ENCODE measurements at regions not wholly inside any gene's neighbourhood (a gene's known extent, or its start where the extent isn't known, plus 50 kb on each side); places are given as distances from the start of the nearest gene placed in this dataset.

GRCh38 chr12:66822961-66823360, 144.1 kb upstream of the GRIP1 start:
- no peak for TF ChIP-seq EZH2 (IDR thresholded peaks at IDR 0.05; ENCODE audit: low read length)
- TF ChIP-seq, protein P1, sequence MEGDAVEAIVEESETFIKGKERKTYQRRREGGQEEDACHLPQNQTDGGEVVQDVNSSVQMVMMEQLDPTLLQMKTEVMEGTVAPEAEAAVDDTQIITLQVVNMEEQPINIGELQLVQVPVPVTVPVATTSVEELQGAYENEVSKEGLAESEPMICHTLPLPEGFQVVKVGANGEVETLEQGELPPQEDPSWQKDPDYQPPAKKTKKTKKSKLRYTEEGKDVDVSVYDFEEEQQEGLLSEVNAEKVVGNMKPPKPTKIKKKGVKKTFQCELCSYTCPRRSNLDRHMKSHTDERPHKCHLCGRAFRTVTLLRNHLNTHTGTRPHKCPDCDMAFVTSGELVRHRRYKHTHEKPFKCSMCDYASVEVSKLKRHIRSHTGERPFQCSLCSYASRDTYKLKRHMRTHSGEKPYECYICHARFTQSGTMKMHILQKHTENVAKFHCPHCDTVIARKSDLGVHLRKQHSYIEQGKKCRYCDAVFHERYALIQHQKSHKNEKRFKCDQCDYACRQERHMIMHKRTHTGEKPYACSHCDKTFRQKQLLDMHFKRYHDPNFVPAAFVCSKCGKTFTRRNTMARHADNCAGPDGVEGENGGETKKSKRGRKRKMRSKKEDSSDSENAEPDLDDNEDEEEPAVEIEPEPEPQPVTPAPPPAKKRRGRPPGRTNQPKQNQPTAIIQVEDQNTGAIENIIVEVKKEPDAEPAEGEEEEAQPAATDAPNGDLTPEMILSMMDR (optimal IDR thresholded peaks at IDR 0.05 in 1 of 3, IDR thresholded peaks at IDR 0.05 in 1 of 3, conservative IDR thresholded peaks at IDR 0.05 in 1 of 3; ENCODE audit: extremely low read depth in 1 of 3, insufficient read depth in 2 of 3, low read length in 3 of 3) = no peak

Measured in keratinocyte (primary cell).